HepG2 (cell line): ENCODE measurements at regions not wholly inside any gene's neighbourhood (a gene's known extent, or its start where the extent isn't known, plus 50 kb on each side); places are given as distances from the start of the nearest gene placed in this dataset.
A peak's percentile ranks its signal among the peaks of the same experiment; 100 is the strongest.

ENCODE experiments used
- ATAC-seq: fragments of 200-7000 bp; cut with Tn5 transposase; 3 replicates; pipeline ENCODE4 v1.9.1; 2020; ENCODE audit warnings: mild to moderate bottlenecking, moderate library complexity
- BruUV-seq: library from RNA; stranded (reverse); fragments of 400-500 nt; replicated peaks from 2 replicates; lab custom pipeline; 2021; lab: Mats Ljungman, UMichigan
- CTCF ChIA-PET: fragments of 300-600 bp; formaldehyde crosslinking; extraction: SDS; loops from one replicate; lab custom pipeline; 2021; ENCODE audit warnings: low total read pairs, inconsistent platforms, low intra/inter-chr PET ratio; lab: Yijun Ruan, JAX
- POLR2A ChIA-PET: fragments of 350-600 bp; sonication (Branson Sonifier 250); formaldehyde crosslinking; loops from one replicate; lab custom pipeline; 2020; ENCODE audit warnings: antibody characterized with exemption, inconsistent platforms; lab: Yijun Ruan, JAX
- DNase-seq: peaks from one replicate; pipeline ENCODE4 v3.0.0-alpha.2; 2015; ENCODE audit warnings: low spot score
- FAIRE-seq: peaks from 3 replicates; lab custom pipeline; 2011; peaks lifted over from hg19 to GRCh38; lab: Jason Lieb, UNC
- H2AFZ ChIP-seq: one replicate; pipeline ENCODE4 v1.6.1; 2011; ENCODE audit warnings: low read length, inconsistent platforms
- H3K27ac ChIP-seq: fragments of 300-600 bp; 3 replicates; pipeline ENCODE4 v1.8.0; 2011; ENCODE audit warnings: mixed run types, mild to moderate bottlenecking, mixed read lengths, low read length, inconsistent platforms; ENCODE audit not compliant: insufficient read depth; ENCODE audit errors: extremely low read length
- H3K27me3 ChIP-seq, 2 experiments: fragments of 200-600 bp in 1 of 2; 2 replicates in 1 of 2; 3 replicates in 1 of 2; pipeline versions ENCODE4 v1.6.0 to v1.8.0; 2011; ENCODE audit warnings: low read length in 2 of 2, mild to moderate bottlenecking in 2 of 2, moderate library complexity in 2 of 2, inconsistent platforms in 1 of 2; ENCODE audit not compliant: insufficient read depth in 2 of 2, control insufficient read depth in 1 of 2
- H3K36me3 ChIP-seq, 2 experiments: fragments of 200-600 bp in 1 of 2; replicated peaks in 1 of 2; 2 replicates in 1 of 2; 3 replicates in 1 of 2; pipeline versions ENCODE4 v1.5.1 to v1.8.0; 2011; ENCODE audit warnings: low read length in 2 of 2, inconsistent platforms in 1 of 2; ENCODE audit not compliant: insufficient read depth in 2 of 2, control insufficient read depth in 1 of 2
- H3K4me1 ChIP-seq: 2 replicates; pipeline ENCODE4 v1.5.1; 2012; ENCODE audit warnings: low read length, inconsistent platforms; ENCODE audit not compliant: insufficient read depth
- H3K4me2 ChIP-seq: 2 replicates; pipeline ENCODE4 v1.6.0; 2011; ENCODE audit warnings: low read depth, low read length, inconsistent platforms
- H3K4me3 ChIP-seq, 3 experiments: fragments of 200-600 bp in 1 of 3; sonication (generic), shearing (Covaris generic) in 1 of 3; replicated peaks in 1 of 3; 2 replicates each; pipeline ENCODE4 v1.5.1; 2011 to 2016; ENCODE audit warnings: low read length in 3 of 3, inconsistent platforms in 2 of 3, low read depth in 2 of 3, mild to moderate bottlenecking in 2 of 3, control low read depth in 1 of 3, mixed read lengths in 1 of 3; ENCODE audit not compliant: insufficient read depth in 1 of 3
- H3K79me2 ChIP-seq: one replicate; pipeline ENCODE4 v1.6.1; 2011; ENCODE audit warnings: low read length, inconsistent platforms; ENCODE audit not compliant: insufficient read depth
- H3K9ac ChIP-seq: 2 replicates; pipeline ENCODE4 v1.6.0; 2011; ENCODE audit warnings: mild to moderate bottlenecking, low read depth, low read length, inconsistent platforms; ENCODE audit not compliant: insufficient read depth
- H3K9me3 ChIP-seq: 2 replicates; pipeline ENCODE4 v1.5.1; 2012; ENCODE audit warnings: mild to moderate bottlenecking, low read length
- H4K20me1 ChIP-seq: 2 replicates; pipeline ENCODE4 v1.6.0; 2011; ENCODE audit warnings: inconsistent platforms, mild to moderate bottlenecking, low read length, moderate library complexity; ENCODE audit not compliant: insufficient read depth
- EZH2 ChIP-seq: conservative IDR thresholded peaks from 2 replicates; pipeline ENCODE4 v1.6.1; 2012; ENCODE audit warnings: mild to moderate bottlenecking, low read depth, low read length, moderate library complexity
- HNRNPL ChIP-seq: fragments of 200-400 bp; formaldehyde crosslinking; IDR thresholded peaks from 2 replicates; pipeline ENCODE4 v1.6.1; 2017; ENCODE audit warnings: mild to moderate bottlenecking, low read depth, low read length
- KDM2A ChIP-seq: sonication (generic); formaldehyde crosslinking; IDR thresholded peaks from 2 replicates; pipeline ENCODE4 v1.4.0; 2020; ENCODE audit warnings: low read depth, missing genetic modification reagents, borderline replicate concordance
- KDM5A ChIP-seq: fragments of 200-600 bp; sonication (generic); IDR thresholded peaks from 2 replicates; pipeline ENCODE4 v1.7.0; 2018; ENCODE audit warnings: antibody characterized with exemption, mild to moderate bottlenecking, low read length, borderline replicate concordance
- KLF16 ChIP-seq, 2 experiments: sonication (generic) in 1 of 2; formaldehyde crosslinking in 1 of 2; IDR thresholded peaks; 2 replicates each; pipeline versions ENCODE4 v1.6.1 to v1.8.0; 2016 to 2023; ENCODE audit warnings: missing genetic modification reagents in 2 of 2, missing compliant biosample characterization in 1 of 2
- TCF7L2 ChIP-seq: IDR thresholded peaks from 2 replicates; pipeline ENCODE4 v1.6.1; 2011; ENCODE audit warnings: mild to moderate bottlenecking, low read depth, low read length, moderate library complexity
- ZNF382 ChIP-seq: sonication (generic); formaldehyde crosslinking; IDR thresholded peaks from 2 replicates; pipeline ENCODE4 v1.5.0; 2020; ENCODE audit warnings: missing genetic modification reagents, mild to moderate bottlenecking, borderline replicate concordance
- ZNF83 ChIP-seq: sonication (generic); formaldehyde crosslinking; IDR thresholded peaks from 2 replicates; pipeline ENCODE4 v1.4.0; 2020; ENCODE audit warnings: missing genetic modification reagents, mild to moderate bottlenecking, borderline replicate concordance
- WGBS: methylation state at CpG from one replicate; pipeline ENCODE4 v1.1.6; 2017; ENCODE audit warnings: low lambda C conversion rate; 5-methylcytosine and 5-hydroxymethylcytosine counted together
- in situ Hi-C: cut with HindIII; loops from 2 replicates; pipeline ENCODE4 v1.10.0; 2017; ENCODE audit warnings: low pct_unique_long_range_greater_than_20kb; ENCODE audit not compliant: extremely low pct_ligation_motif_present
- intact Hi-C: fragments of 100-400 bp; cut with micrococcal nuclease; formaldehyde crosslinking; loops from one replicate; pipeline ENCODE4 v1.10.0; 2022; ENCODE audit not compliant: unreplicated experiment
- TF ChIP-seq, protein P1 (sequence below): IDR thresholded peaks from 2 replicates; pipeline ENCODE4 v1.6.1; 2016; ENCODE audit warnings: low read depth, borderline replicate concordance
- TF ChIP-seq, protein P2 (sequence below), 2 experiments: fragments of 450-650 bp in 1 of 2; sonication (generic) in 1 of 2; formaldehyde crosslinking; IDR thresholded peaks; 2 replicates each; pipeline versions ENCODE4 v1.5.0 to v1.8.0; 2020 to 2022; ENCODE audit warnings: mild to moderate bottlenecking in 1 of 2, missing genetic modification reagents in 1 of 2

DNA sequence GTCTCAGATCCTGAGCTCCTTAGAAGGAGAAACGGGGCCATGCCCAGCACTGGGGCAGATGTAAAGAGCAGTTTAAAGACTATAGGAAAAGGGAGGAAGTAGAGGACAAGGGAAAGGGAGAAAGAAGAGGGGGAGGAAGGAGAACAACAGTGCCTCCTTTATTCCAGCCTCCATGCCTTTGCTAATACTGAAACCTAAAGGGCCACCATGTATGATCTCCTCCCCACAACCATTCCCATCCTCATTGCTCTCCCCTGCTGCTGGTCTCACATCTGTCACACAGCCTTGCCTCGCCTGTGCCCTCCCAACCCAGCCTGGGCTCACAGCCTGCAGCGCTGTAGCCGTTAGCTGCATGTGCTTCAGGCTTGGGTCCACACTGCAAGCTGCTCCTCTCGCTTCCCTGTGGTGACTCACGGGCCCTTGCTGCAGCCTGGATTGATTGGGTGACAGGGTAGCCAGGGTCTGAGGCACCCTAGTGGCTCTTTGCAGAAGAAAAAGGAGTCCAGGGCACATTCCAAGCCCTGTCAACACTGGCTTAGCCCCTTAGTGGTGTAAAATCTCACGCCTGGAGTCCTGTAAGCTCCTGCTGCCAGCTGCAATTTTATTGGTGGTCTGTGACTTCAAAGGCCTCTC lies 281.9 kb downstream of the SRBD1 start (continued):
- TF ChIP-seq, protein P1, sequence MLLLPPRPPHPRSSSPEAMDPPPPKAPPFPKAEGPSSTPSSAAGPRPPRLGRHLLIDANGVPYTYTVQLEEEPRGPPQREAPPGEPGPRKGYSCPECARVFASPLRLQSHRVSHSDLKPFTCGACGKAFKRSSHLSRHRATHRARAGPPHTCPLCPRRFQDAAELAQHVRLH (CRISPR knock-in tag), result 0 out of 2 replicates have a peak, but pooled peaks have one; percentile 27
- TF ChIP-seq EZH2 (no peak), ZNF382 (CRISPR knock-in tag) (no peak), ZNF83 (0 out of 2 replicates have a peak, but pooled peaks have one; percentile 19), KLF16 (CRISPR knock-in tag; IDR thresholded peaks at IDR 0.05) (no peak), KDM5A (no peak), HNRNPL (no peak)
- TF ChIP-seq, protein P2, sequence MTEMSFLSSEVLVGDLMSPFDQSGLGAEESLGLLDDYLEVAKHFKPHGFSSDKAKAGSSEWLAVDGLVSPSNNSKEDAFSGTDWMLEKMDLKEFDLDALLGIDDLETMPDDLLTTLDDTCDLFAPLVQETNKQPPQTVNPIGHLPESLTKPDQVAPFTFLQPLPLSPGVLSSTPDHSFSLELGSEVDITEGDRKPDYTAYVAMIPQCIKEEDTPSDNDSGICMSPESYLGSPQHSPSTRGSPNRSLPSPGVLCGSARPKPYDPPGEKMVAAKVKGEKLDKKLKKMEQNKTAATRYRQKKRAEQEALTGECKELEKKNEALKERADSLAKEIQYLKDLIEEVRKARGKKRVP (CRISPR knock-in tag; IDR thresholded peaks at IDR 0.05), result peak in 1 of 2 experiments; percentile 34; a peak in 1 of 4 replicates

DNA sequence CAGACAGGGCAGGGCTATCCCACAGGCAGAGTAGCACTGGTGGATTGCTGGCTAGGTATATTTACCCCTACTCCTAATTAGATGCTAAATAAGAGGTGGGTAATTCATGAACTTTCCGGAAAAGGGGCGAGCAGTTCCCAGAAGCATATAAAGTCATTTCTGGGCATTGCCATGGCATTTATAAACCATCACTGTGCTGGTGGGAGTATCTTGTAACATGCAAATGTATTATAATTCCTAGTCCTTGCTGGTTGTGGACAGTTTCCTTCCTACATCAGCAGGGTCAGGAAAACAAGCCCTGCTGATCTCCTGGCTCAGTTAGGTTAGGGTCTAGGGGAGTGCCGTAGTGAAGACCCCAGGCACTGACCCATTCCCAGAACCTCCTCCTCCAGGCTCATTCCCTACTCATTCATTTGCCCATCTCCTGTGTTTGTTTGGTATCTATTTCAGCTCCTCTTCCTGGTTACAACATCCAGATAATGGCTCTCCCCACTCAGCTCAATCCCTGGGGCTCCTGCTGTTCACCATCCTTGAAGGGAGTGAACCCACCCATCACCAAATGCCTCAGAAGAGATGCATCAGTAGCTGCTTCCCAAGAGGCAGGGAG lies 282.7 kb downstream of the SRBD1 start:
- POLR2A ChIA-PET, result interaction anchor here (4.2 kb wide), 1 partner anchor 55 kb away, joined by 22 read pairs; no protein-coding TSS in a partner anchor
- no TSS peak for BruUV-seq
- in situ Hi-C loops, result no loop called here

More for the DNA sequence above, 282.7 kb downstream of the SRBD1 start:
- Histone ChIP-seq H3K79me2 (no peaks in the 10 kb centered on the region), H3K27ac (no peak overlapping the region), H2AFZ (no peak overlapping the region), H3K27me3 (peaks cover 4 to 50% of the 10 kb centered on the region in 2 experiments; a peak in 4 of 5 replicates), H4K20me1 (no peaks in the 10 kb centered on the region), H3K9ac (no peak overlapping the region), H3K4me3 (no peak overlapping the region), H3K4me1 (peaks cover 48% of the 10 kb centered on the region), H3K9me3 (peaks cover 9% of the 10 kb centered on the region; the same call in 1 of the 2 replicates), H3K4me2 (no peak overlapping the region), H3K36me3 (no peaks in the 10 kb centered on the region)
- intact Hi-C loops, result loop anchor here (5.0 kb wide), 1 partner anchor 71 kb away; no protein-coding TSS in a partner anchor
- FAIRE-seq (no peak), DNase-seq (no peak), ATAC-seq (no peak)
- 68% methylated on average over 3 of the region's 3 CpGs for WGBS
- no peak for TF ChIP-seq KDM2A (CRISPR knock-in tag)
- no peak for TF ChIP-seq TCF7L2
- CTCF ChIA-PET, result no interaction called here
